ENCODE measurements at regions not wholly inside any gene's neighbourhood (a gene's known extent, or its start where the extent isn't known, plus 50 kb on each side); places are given as distances from the start of the nearest gene placed in this dataset.

DNA sequence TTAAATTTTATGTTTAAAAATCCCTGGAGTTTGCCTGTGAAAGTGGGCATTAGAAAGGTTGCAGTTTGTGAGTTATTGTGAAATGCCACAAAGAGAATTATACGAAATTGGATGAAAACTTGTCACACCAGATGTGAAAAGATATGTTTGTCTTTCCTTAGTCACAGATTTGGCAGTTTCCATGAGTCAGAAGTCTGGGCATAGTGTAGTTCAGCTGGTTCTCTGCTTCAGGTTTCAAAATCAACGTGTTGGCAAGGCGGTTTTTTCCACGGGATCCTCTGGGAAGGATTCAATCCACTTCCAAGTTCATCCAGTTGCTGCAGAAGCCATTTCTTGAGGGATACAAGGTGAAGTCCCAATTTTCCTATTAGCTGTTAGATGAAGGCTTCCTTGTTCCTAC is 658.0 kb upstream of the CDH2 start:
- CTCF ChIA-PET: no interaction called here

DNA sequence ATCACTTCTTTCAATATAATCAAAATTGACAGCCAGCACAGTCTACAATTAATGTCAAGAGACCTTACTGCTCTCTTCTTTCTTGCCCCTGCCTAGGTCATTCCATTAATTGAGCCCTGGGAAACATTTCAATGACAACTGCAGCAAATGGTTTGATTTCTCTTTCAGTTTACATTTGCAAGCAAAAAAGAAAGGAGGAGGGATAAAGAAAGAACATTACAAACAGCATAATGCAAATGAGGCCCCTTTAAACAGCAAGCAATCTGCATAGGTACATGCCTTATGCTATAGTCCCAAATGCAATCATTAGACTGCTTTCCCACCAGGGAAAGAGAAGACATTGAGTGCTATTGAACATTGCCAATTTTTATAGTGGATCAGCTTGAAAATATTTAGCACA is 655.0 kb upstream of the CDH2 start:
- TF ChIP-seq ZBTB48 (tag by site-specific recombination; IDR thresholded peaks at IDR 0.05): no peak
- Histone ChIP-seq H3K27ac (ENCODE audit: extremely low read depth, low read depth, low read length) (no peak overlapping the region), H3K9me3 (ENCODE audit: control insufficient read depth, insufficient read depth, low read depth, low read length) (no peaks in the 10 kb centered on the region), H3K4me3 (ENCODE audit: low read depth, low read length) (no peak overlapping the region), H3K4me1 (ENCODE audit: control insufficient read depth, insufficient read depth, low read length) (no peaks in the 10 kb centered on the region), H3K36me3 (ENCODE audit: control insufficient read depth in 2 of 2, insufficient read depth in 1 of 2, low read length in 2 of 2) (no peaks in the 10 kb centered on the region)
- POLR2A ChIA-PET: no interaction called here
- CTCF ChIA-PET: no interaction called here

More for the DNA sequence above, 658.0 kb upstream of the CDH2 start:
- POLR2A ChIA-PET: no interaction called here
- no peak overlapping the region for H3K27ac ChIP-seq (ENCODE audit: extremely low read depth, low read depth, low read length)
- H3K4me3 ChIP-seq (ENCODE audit: low read depth, low read length): no peak overlapping the region
- H3K36me3 ChIP-seq (ENCODE audit: control insufficient read depth in 2 of 2, insufficient read depth in 1 of 2, low read length in 2 of 2): no peaks in the 10 kb centered on the region
- no peak for TF ChIP-seq ZNF146 (tag by site-specific recombination; IDR thresholded peaks at IDR 0.05)
- TF ChIP-seq, protein P1, sequence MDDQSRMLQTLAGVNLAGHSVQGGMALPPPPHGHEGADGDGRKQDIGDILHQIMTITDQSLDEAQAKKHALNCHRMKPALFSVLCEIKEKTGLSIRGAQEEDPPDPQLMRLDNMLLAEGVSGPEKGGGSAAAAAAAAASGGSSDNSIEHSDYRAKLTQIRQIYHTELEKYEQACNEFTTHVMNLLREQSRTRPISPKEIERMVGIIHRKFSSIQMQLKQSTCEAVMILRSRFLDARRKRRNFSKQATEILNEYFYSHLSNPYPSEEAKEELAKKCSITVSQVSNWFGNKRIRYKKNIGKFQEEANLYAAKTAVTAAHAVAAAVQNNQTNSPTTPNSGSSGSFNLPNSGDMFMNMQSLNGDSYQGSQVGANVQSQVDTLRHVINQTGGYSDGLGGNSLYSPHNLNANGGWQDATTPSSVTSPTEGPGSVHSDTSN (CRISPR knock-in tag; IDR thresholded peaks at IDR 0.05): no peak
- TF ChIP-seq ZBTB48 (tag by site-specific recombination; IDR thresholded peaks at IDR 0.05): no peak
- no peak for TF ChIP-seq ZNF24 (tag by site-specific recombination; IDR thresholded peaks at IDR 0.05)
- no peak for TF ChIP-seq ZNF791 (tag by site-specific recombination; IDR thresholded peaks at IDR 0.05)
- TF ChIP-seq ZNF768 (tag by site-specific recombination; IDR thresholded peaks at IDR 0.05): no peak
- TF ChIP-seq, protein P2, sequence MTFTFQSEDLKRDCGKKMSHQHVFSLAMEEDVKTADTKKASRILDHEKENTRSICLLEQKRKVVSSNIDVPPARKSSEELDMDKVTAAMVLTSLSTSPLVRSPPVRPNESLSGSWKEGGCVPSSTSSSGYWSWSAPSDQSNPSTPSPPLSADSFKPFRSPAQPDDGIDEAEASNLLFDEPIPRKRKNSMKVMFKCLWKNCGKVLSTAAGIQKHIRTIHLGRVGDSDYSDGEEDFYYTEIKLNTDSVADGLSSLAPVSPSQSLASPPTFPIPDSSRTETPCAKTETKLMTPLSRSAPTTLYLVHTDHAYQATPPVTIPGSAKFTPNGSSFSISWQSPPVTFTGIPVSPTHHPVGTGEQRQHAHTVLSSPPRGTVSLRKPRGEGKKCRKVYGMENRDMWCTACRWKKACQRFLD (tag by site-specific recombination; IDR thresholded peaks at IDR 0.05): no peak
- TF ChIP-seq ZSCAN16 (tag by site-specific recombination; IDR thresholded peaks at IDR 0.05): no peak
- no peak for TF ChIP-seq ZNF701 (tag by site-specific recombination; IDR thresholded peaks at IDR 0.05)
- TF ChIP-seq ZNF776 (tag by site-specific recombination; IDR thresholded peaks at IDR 0.05; ENCODE audit: borderline replicate concordance): no peak
- TF ChIP-seq SP3 (tag by site-specific recombination; IDR thresholded peaks at IDR 0.05): no peak
- no peak for TF ChIP-seq HOXC10 (CRISPR knock-in tag; IDR thresholded peaks at IDR 0.05)
- no peak for TF ChIP-seq ZNF292 (tag by site-specific recombination; IDR thresholded peaks at IDR 0.05; ENCODE audit: borderline replicate concordance, low read depth)
- TF ChIP-seq KLF16 (tag by site-specific recombination; IDR thresholded peaks at IDR 0.05): no peak
- TF ChIP-seq, protein P3, sequence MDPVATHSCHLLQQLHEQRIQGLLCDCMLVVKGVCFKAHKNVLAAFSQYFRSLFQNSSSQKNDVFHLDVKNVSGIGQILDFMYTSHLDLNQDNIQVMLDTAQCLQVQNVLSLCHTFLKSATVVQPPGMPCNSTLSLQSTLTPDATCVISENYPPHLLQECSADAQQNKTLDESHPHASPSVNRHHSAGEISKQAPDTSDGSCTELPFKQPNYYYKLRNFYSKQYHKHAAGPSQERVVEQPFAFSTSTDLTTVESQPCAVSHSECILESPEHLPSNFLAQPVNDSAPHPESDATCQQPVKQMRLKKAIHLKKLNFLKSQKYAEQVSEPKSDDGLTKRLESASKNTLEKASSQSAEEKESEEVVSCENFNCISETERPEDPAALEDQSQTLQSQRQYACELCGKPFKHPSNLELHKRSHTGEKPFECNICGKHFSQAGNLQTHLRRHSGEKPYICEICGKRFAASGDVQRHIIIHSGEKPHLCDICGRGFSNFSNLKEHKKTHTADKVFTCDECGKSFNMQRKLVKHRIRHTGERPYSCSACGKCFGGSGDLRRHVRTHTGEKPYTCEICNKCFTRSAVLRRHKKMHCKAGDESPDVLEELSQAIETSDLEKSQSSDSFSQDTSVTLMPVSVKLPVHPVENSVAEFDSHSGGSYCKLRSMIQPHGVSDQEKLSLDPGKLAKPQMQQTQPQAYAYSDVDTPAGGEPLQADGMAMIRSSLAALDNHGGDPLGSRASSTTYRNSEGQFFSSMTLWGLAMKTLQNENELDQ (tag by site-specific recombination; IDR thresholded peaks at IDR 0.05; ENCODE audit: low read depth): no peak
- TF ChIP-seq KLF9 (tag by site-specific recombination; IDR thresholded peaks at IDR 0.05; ENCODE audit: low read depth): no peak
- H3K4me1 ChIP-seq (ENCODE audit: control insufficient read depth, insufficient read depth, low read length): no peaks in the 10 kb centered on the region
- no peaks in the 10 kb centered on the region for H3K9me3 ChIP-seq (ENCODE audit: control insufficient read depth, insufficient read depth, low read depth, low read length)

DNA sequence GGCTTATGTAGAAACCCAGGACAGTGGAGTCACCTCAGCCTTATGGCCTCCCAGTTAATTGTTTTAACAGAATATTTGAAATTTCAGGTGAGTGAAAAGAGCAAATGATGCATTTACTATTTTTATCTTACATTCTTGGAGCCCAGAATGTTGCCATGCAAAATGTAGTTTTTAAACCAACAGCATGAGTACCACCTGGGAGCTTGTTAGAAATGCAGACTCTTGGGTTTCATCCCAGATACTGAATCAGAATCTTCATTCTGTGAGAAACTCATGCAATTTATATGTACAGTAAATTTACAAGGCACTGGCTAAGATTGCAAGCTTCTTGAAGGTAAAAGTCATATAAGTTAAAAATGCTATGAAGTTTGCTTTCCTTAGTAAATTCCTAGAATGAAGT is 654.5 kb upstream of the CDH2 start:
- no peak for TF ChIP-seq ZEB2 (tag by site-specific recombination; IDR thresholded peaks at IDR 0.05)
- no peak for TF ChIP-seq ZNF48 (tag by site-specific recombination; IDR thresholded peaks at IDR 0.05)
- no peak for TF ChIP-seq ZBTB7A (tag by site-specific recombination; IDR thresholded peaks at IDR 0.05; ENCODE audit: low read depth)
- no peak for TF ChIP-seq ZNF202 (tag by site-specific recombination; IDR thresholded peaks at IDR 0.05; ENCODE audit: borderline replicate concordance)
- TF ChIP-seq EGR2 (tag by site-specific recombination; IDR thresholded peaks at IDR 0.05; ENCODE audit: low read depth): no peak
- TF ChIP-seq, protein P4, sequence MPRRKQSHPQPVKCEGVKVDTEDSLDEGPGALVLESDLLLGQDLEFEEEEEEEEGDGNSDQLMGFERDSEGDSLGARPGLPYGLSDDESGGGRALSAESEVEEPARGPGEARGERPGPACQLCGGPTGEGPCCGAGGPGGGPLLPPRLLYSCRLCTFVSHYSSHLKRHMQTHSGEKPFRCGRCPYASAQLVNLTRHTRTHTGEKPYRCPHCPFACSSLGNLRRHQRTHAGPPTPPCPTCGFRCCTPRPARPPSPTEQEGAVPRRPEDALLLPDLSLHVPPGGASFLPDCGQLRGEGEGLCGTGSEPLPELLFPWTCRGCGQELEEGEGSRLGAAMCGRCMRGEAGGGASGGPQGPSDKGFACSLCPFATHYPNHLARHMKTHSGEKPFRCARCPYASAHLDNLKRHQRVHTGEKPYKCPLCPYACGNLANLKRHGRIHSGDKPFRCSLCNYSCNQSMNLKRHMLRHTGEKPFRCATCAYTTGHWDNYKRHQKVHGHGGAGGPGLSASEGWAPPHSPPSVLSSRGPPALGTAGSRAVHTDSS (tag by site-specific recombination; IDR thresholded peaks at IDR 0.05): no peak
- no peak for TF ChIP-seq ZNF843 (tag by site-specific recombination; IDR thresholded peaks at IDR 0.05)
- TF ChIP-seq ZNF610 (tag by site-specific recombination; IDR thresholded peaks at IDR 0.05; ENCODE audit: borderline replicate concordance): no peak
- no peak for TF ChIP-seq ZNF624 (tag by site-specific recombination; IDR thresholded peaks at IDR 0.05)
- no peak for TF ChIP-seq ZBTB48 (tag by site-specific recombination; IDR thresholded peaks at IDR 0.05)
- Histone ChIP-seq H3K36me3 (ENCODE audit: control insufficient read depth in 2 of 2, insufficient read depth in 1 of 2, low read length in 2 of 2) (no peaks in the 10 kb centered on the region), H3K4me1 (ENCODE audit: control insufficient read depth, insufficient read depth, low read length) (no peaks in the 10 kb centered on the region), H3K4me3 (ENCODE audit: low read depth, low read length) (no peak overlapping the region), H3K9me3 (ENCODE audit: control insufficient read depth, insufficient read depth, low read depth, low read length) (no peaks in the 10 kb centered on the region), H3K27ac (ENCODE audit: extremely low read depth, low read depth, low read length) (no peak overlapping the region)
- POLR2A ChIA-PET: no interaction called here
- CTCF ChIA-PET: no interaction called here
